Endothelial cell of umbilical vein (primary cell): ENCODE measurements at regions not wholly inside any gene's neighbourhood (a gene's known extent, or its start where the extent isn't known, plus 50 kb on each side); places are given as distances from the start of the nearest gene placed in this dataset.

Experiments used
- EZH2 ChIP-seq: IDR thresholded peaks from 2 replicates; pipeline ENCODE4 v1.6.1; 2012; ENCODE audit warnings: borderline replicate concordance, low read depth, mild to moderate bottlenecking, moderate library complexity, low read length, inconsistent platforms; ENCODE audit not compliant: severe bottlenecking
- POLR2A ChIP-seq: IDR thresholded peaks from 2 replicates; pipeline ENCODE4 v1.6.1; 2012; ENCODE audit warnings: low read depth, mild to moderate bottlenecking, control low read depth, low read length

GRCh38 chr5:43967165-43967564 lies 364.2 kb downstream of the NNT start:
- TF ChIP-seq POLR2A = no peak
- no peak for TF ChIP-seq EZH2
